H1 (cell line): ENCODE measurements at regions not wholly inside any gene's neighbourhood (a gene's known extent, or its start where the extent isn't known, plus 50 kb on each side); places are given as distances from the start of the nearest gene placed in this dataset.

Experiments
- CTCF ChIA-PET: fragments of 300-600 bp; sonication (Branson Sonifier 250); formaldehyde crosslinking; loops from one replicate; lab custom pipeline; 2021; ENCODE audit not compliant: partially characterized antibody; lab: Charles Lee
- POLR2A ChIA-PET: fragments of 300-600 bp; sonication (Branson Sonifier 250); formaldehyde crosslinking; loops from one replicate; lab custom pipeline; 2021; ENCODE audit warnings: inconsistent platforms; ENCODE audit not compliant: partially characterized antibody; lab: Charles Lee
- DNase-seq, 2 experiments: peaks; one replicate each; pipeline versions ENCODE4 v3.0.0 to v3.0.0-alpha.2; 2010 to 2022; ENCODE audit warnings: low spot score in 2 of 2, low read depth in 1 of 2, mixed read lengths in 1 of 2
- FAIRE-seq: peaks from 2 replicates; lab custom pipeline; 2011; peaks lifted over from hg19 to GRCh38; lab: Jason Lieb, UNC
- H2AFZ ChIP-seq: 2 replicates; pipeline ENCODE4 v1.8.1; 2012; ENCODE audit warnings: low read length, inconsistent platforms
- H2AK5ac ChIP-seq: 2 replicates; pipeline ENCODE4 v1.6.1; 2013; ENCODE audit warnings: low read depth, low read length
- H2BK120ac ChIP-seq: replicated peaks from 2 replicates; pipeline ENCODE3; 2013; ENCODE audit warnings: low read depth, low read length, inconsistent platforms
- H2BK12ac ChIP-seq: 2 replicates; pipeline ENCODE4 v1.6.1; 2013; ENCODE audit warnings: low read depth, low read length
- H2BK15ac ChIP-seq: 2 replicates; pipeline ENCODE4 v1.6.1; 2013; ENCODE audit warnings: low read length
- H2BK20ac ChIP-seq: 2 replicates; pipeline ENCODE4 v1.6.1; 2013; ENCODE audit warnings: low read length
- H2BK5ac ChIP-seq: 2 replicates; pipeline ENCODE4 v1.6.1; 2013; ENCODE audit warnings: low read depth, low read length
- H3K14ac ChIP-seq: 2 replicates; pipeline ENCODE4 v1.6.1; 2013; ENCODE audit warnings: inconsistent platforms; ENCODE audit not compliant: insufficient read length
- H3K18ac ChIP-seq: 2 replicates; pipeline ENCODE4 v1.6.1; 2013; ENCODE audit warnings: low read length; ENCODE audit errors: extremely low read depth
- H3K23ac ChIP-seq: 2 replicates; pipeline ENCODE4 v1.6.1; 2013; ENCODE audit warnings: inconsistent platforms; ENCODE audit not compliant: insufficient read length
- H3K23me2 ChIP-seq: 2 replicates; pipeline ENCODE4 v1.6.1; 2013; ENCODE audit warnings: low read depth, low read length
- H3K27ac ChIP-seq: 2 replicates; pipeline ENCODE4 v1.6.1; 2011; ENCODE audit warnings: low read depth, low read length, inconsistent platforms
- H3K27me3 ChIP-seq, 4 experiments: replicated peaks in 1 of 4; 1 replicate in 1 of 4; 2 replicates in 3 of 4; pipeline versions ENCODE4 v1.6.1 to v1.8.1; 2011 to 2013; ENCODE audit warnings: low read length in 3 of 4, mild to moderate bottlenecking in 3 of 4, inconsistent platforms in 2 of 4, mixed read lengths in 2 of 4, moderate library complexity in 1 of 4; ENCODE audit not compliant: control insufficient read depth in 3 of 4, insufficient read depth in 3 of 4; ENCODE audit errors: extremely low read depth in 1 of 4
- H3K36me3 ChIP-seq, 4 experiments: 2 replicates each; pipeline versions ENCODE4 v1.6.1 to v1.8.1; 2011 to 2013; ENCODE audit warnings: mild to moderate bottlenecking in 4 of 4, low read length in 3 of 4, moderate library complexity in 2 of 4, control low read depth in 1 of 4, inconsistent platforms in 1 of 4; ENCODE audit not compliant: insufficient read depth in 4 of 4, control insufficient read depth in 2 of 4
- H3K4ac ChIP-seq: replicated peaks from 2 replicates; pipeline ENCODE3; 2013; ENCODE audit warnings: low read length, low read depth, mixed read lengths, inconsistent platforms; ENCODE audit not compliant: insufficient read length
- H3K4me1 ChIP-seq, 4 experiments: replicated peaks in 1 of 4; 1 replicate in 1 of 4; 2 replicates in 3 of 4; pipeline versions ENCODE4 v1.6.1 to v1.8.1; 2011 to 2013; ENCODE audit warnings: low read length in 3 of 4, inconsistent platforms in 2 of 4, mixed read lengths in 1 of 4; ENCODE audit not compliant: insufficient read depth in 4 of 4, control insufficient read depth in 3 of 4
- H3K4me2 ChIP-seq, 2 experiments: 2 replicates each; pipeline versions ENCODE4 v1.6.1 to v1.8.1; 2011 to 2013; ENCODE audit warnings: low read depth in 2 of 2, low read length in 2 of 2, control low read depth in 1 of 2, inconsistent platforms in 1 of 2, mild to moderate bottlenecking in 1 of 2; ENCODE audit not compliant: insufficient read depth in 1 of 2
- H3K4me3 ChIP-seq, 4 experiments: fragments of 200-600, 300-600 bp in 1 of 4; sonication (generic), shearing (Covaris generic), sonication (Bioruptor Twin) in 1 of 4; 2 replicates each; pipeline versions ENCODE4 v1.5.1 to v1.8.1; 2011 to 2016; ENCODE audit warnings: low read length in 4 of 4, low read depth in 3 of 4, control low read depth in 2 of 4, inconsistent platforms in 2 of 4, mild to moderate bottlenecking in 2 of 4, mixed read lengths in 1 of 4, moderate library complexity in 1 of 4; ENCODE audit not compliant: insufficient read depth in 2 of 4; ENCODE audit errors: extremely low read depth in 1 of 4
- H3K56ac ChIP-seq: replicated peaks from 2 replicates; pipeline ENCODE3; 2013; ENCODE audit warnings: low read depth, mild to moderate bottlenecking, mixed read lengths, low read length, inconsistent platforms; ENCODE audit not compliant: insufficient read length
- H3K79me1 ChIP-seq: 2 replicates; pipeline ENCODE4 v1.6.1; 2013; ENCODE audit warnings: low read depth, low read length, control low read depth
- H3K79me2 ChIP-seq, 2 experiments: 2 replicates each; pipeline versions ENCODE4 v1.6.1 to v1.8.1; 2012 to 2013; ENCODE audit warnings: low read length in 2 of 2, mild to moderate bottlenecking in 2 of 2, inconsistent platforms in 1 of 2; ENCODE audit not compliant: insufficient read depth in 2 of 2, control insufficient read depth in 1 of 2
- H3K9ac ChIP-seq, 4 experiments: replicated peaks in 1 of 4; 1 replicate in 1 of 4; 2 replicates in 3 of 4; pipeline versions ENCODE4 v1.6.1 to v1.8.1; 2011 to 2013; ENCODE audit warnings: low read depth in 3 of 4, low read length in 3 of 4, control low read depth in 2 of 4, mild to moderate bottlenecking in 2 of 4, moderate library complexity in 2 of 4, inconsistent platforms in 1 of 4; ENCODE audit errors: extremely low read depth in 1 of 4
- H3K9me3 ChIP-seq, 2 experiments: 2 replicates each; pipeline versions ENCODE4 v1.6.1 to v1.8.1; 2012 to 2013; ENCODE audit warnings: mild to moderate bottlenecking in 2 of 2, moderate library complexity in 2 of 2, control low read depth in 1 of 2, inconsistent platforms in 1 of 2, low read depth in 1 of 2, low read length in 1 of 2, mixed read lengths in 1 of 2; ENCODE audit not compliant: insufficient read depth in 2 of 2
- H4K20me1 ChIP-seq, 2 experiments: replicated peaks in 1 of 2; 2 replicates each; pipeline versions ENCODE3 to v1.8.1; 2011 to 2013; ENCODE audit warnings: inconsistent platforms in 2 of 2, low read length in 2 of 2, mild to moderate bottlenecking in 1 of 2; ENCODE audit not compliant: insufficient read depth in 2 of 2, control insufficient read depth in 1 of 2
- H4K5ac ChIP-seq: 2 replicates; pipeline ENCODE4 v1.6.1; 2013; ENCODE audit warnings: low read length, low read depth, mixed read lengths, inconsistent platforms; ENCODE audit not compliant: insufficient read length
- H4K8ac ChIP-seq: 2 replicates; pipeline ENCODE4 v1.8.0; 2013; ENCODE audit warnings: mild to moderate bottlenecking, moderate library complexity, low read length, inconsistent platforms; ENCODE audit not compliant: insufficient read depth; ENCODE audit errors: extremely low read depth
- H4K91ac ChIP-seq: replicated peaks from 2 replicates; pipeline ENCODE3; 2013; ENCODE audit warnings: low read length, mixed read lengths, inconsistent platforms; ENCODE audit not compliant: insufficient read length
- CREB1 ChIP-seq: IDR thresholded peaks from 2 replicates; pipeline ENCODE4 v1.6.1; 2012; ENCODE audit warnings: inconsistent platforms
- JUN ChIP-seq: IDR thresholded peaks from 2 replicates; pipeline ENCODE4 v1.6.1; 2011; ENCODE audit warnings: low read depth, mild to moderate bottlenecking, improper control_type of control experiment, low read length
- JUND ChIP-seq: IDR thresholded peaks from 2 replicates; pipeline ENCODE4 v1.6.1; 2011; ENCODE audit warnings: mild to moderate bottlenecking, improper control_type of control experiment, low read length
- MAFK ChIP-seq: IDR thresholded peaks from 2 replicates; pipeline ENCODE4 v1.6.1; 2012; ENCODE audit warnings: low read depth, mild to moderate bottlenecking, improper control_type of control experiment, low read length
- SP4 ChIP-seq: IDR thresholded peaks from 2 replicates; pipeline ENCODE4 v1.6.1; 2012; ENCODE audit warnings: low read length, inconsistent platforms
- WGBS, 2 experiments: shearing (Covaris generic) in 1 of 2; methylation state at CpG; one replicate each; pipeline versions ENCODE4 v1.1.6 to v1.1.7; 2013 to 2015; ENCODE audit warnings: low lambda C conversion rate in 2 of 2, mixed read lengths in 2 of 2, inconsistent platforms in 1 of 2, low coverage in 1 of 2, missing lambda C conversion rate in 1 of 2; ENCODE audit not compliant: insufficient replicate concordance in 2 of 2, insufficient coverage in 1 of 2, insufficient read length in 1 of 2; ENCODE audit errors: extremely low coverage in 1 of 2, missing lambda C conversion rate in 1 of 2; 5-methylcytosine and 5-hydroxymethylcytosine counted together

DNA sequence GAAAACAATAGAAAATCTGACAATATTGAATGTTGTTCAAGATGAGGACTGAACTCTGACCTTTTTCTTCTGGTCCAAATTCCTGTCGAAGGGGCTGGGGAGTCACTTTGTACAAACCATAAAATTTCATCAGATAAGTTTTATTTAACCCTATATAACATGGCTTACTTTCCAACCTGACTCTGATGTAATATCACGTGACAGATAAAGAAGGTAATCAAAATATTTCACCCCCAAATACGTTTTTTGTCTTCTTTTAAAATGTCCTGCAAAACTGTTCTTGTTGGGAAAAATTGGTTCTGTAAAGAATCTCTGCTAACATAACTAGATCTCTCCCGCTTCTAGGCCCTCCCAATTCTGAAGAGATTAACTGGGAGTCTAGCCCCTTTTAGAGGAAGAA, 90.9 kb upstream of the MDFIC start:
- Histone ChIP-seq H4K20me1 (no peaks in the 10 kb centered on the region), H3K27me3 (no peaks in the 10 kb centered on the region), H3K23ac (no peak overlapping the region), H3K14ac (no peak overlapping the region), H3K79me2 (no peaks in the 10 kb centered on the region), H4K91ac (no peak overlapping the region), H2BK5ac (no peak overlapping the region), H2AFZ (no peak overlapping the region), H3K27ac (no peak overlapping the region), H4K8ac (no peak overlapping the region), H2BK20ac (no peak overlapping the region), H3K9me3 (peaks cover 0 to 8% of the 10 kb centered on the region in 2 experiments; a peak in 1 of 4 replicates), H3K4me1 (no peaks in the 10 kb centered on the region), H3K4me2 (no peak overlapping the region), H2BK12ac (no peak overlapping the region), H2AK5ac (no peak overlapping the region), H3K18ac (no peak overlapping the region), H3K56ac (no peak overlapping the region), H4K5ac (no peak overlapping the region), H3K4me3 (no peak overlapping the region), H3K79me1 (no peaks in the 10 kb centered on the region), H3K36me3 (no peaks in the 10 kb centered on the region), H3K4ac (no peak overlapping the region), H3K9ac (no peak overlapping the region), H2BK15ac (no peak overlapping the region), H3K23me2 (no peaks in the 10 kb centered on the region), H2BK120ac (no peak overlapping the region)
- FAIRE-seq (no peak), DNase-seq (no peak)
- POLR2A ChIA-PET = no interaction called here
- CTCF ChIA-PET = no interaction called here
- WGBS, 2 experiments = 67% methylated on average over 4 of the region's 4 CpGs; no CpG with 5 or more reads in 1 of the 2 experiments
- TF ChIP-seq CREB1 = no peak
- no peak for TF ChIP-seq JUND
- TF ChIP-seq MAFK = no peak
- no peak for TF ChIP-seq JUN
- no peak for TF ChIP-seq SP4
